A549 (cell line): ENCODE measurements at regions not wholly inside any gene's neighbourhood (a gene's known extent, or its start where the extent isn't known, plus 50 kb on each side); places are given as distances from the start of the nearest gene placed in this dataset.
A peak's percentile ranks its signal among the peaks of the same experiment; 100 is the strongest.

Experiments used
- ATAC-seq, 2 experiments: fragments of 200-7000 bp in 1 of 2; fragments of >200 bp in 1 of 2; cut with Nextera tagmentation in 1 of 2; cut with Tn5 transposase in 1 of 2; 3 replicates each; pipeline versions ENCODE4 v1.8.0 to v1.9.1; 2018 to 2020; ENCODE audit warnings: mild to moderate bottlenecking in 1 of 2, moderate library complexity in 1 of 2
- CTCF ChIA-PET: fragments of 300-600 bp; sonication (Branson Sonifier 250); formaldehyde crosslinking; extraction: SDS; loops from one replicate; lab custom pipeline; 2021; ENCODE audit warnings: antibody characterized with exemption, inconsistent platforms; lab: Yijun Ruan, JAX
- POLR2A ChIA-PET: fragments of 350-600 bp; formaldehyde crosslinking; extraction: SDS; loops from one replicate; lab custom pipeline; 2021; ENCODE audit warnings: antibody characterized with exemption, inconsistent platforms; lab: Yijun Ruan, JAX
- DNase-seq, 2 experiments: peaks; one replicate each; pipeline versions ENCODE4 v3.0.0 to v3.0.0-alpha.2; 2011 to 2016; ENCODE audit warnings: low read depth in 1 of 2, low spot score in 1 of 2
- FAIRE-seq: peaks from 2 replicates; lab custom pipeline; 2011; peaks lifted over from hg19 to GRCh38; lab: Jason Lieb, UNC
- H3K27ac ChIP-seq, 2 experiments: fragments of >200 bp; sonication (Bioruptor Twin); formaldehyde crosslinking; 3 replicates each; pipeline ENCODE4 v1.5.1; 2016 to 2017
- H3K4me1 ChIP-seq: fragments of >200 bp; sonication (Bioruptor Twin); formaldehyde crosslinking; 3 replicates; pipeline ENCODE4 v1.6.1; 2016
- H3K4me2 ChIP-seq: fragments of >200 bp; sonication (Bioruptor Twin); formaldehyde crosslinking; 3 replicates; pipeline ENCODE4 v1.6.1; 2016
- H3K4me3 ChIP-seq: fragments of >200 bp; sonication (Bioruptor Twin); formaldehyde crosslinking; 3 replicates; pipeline ENCODE4 v1.5.1; 2016
- H3K9me3 ChIP-seq: fragments of >200 bp; sonication (Bioruptor Twin); formaldehyde crosslinking; 3 replicates; pipeline ENCODE4 v1.6.1; 2016
- BCL3 ChIP-seq: fragments of >200 bp; sonication (Bioruptor Twin); formaldehyde crosslinking; IDR thresholded peaks from 3 replicates; pipeline ENCODE4 v1.6.1; 2016
- BHLHE40 ChIP-seq: IDR thresholded peaks from 2 replicates; pipeline ENCODE4 v1.6.1; 2012; ENCODE audit warnings: low read depth, low read length, inconsistent platforms
- CBX8 ChIP-seq: fragments of 200-600 bp; sonication (generic); IDR thresholded peaks from 2 replicates; pipeline ENCODE4 v1.6.1; 2016
- CHD4 ChIP-seq: fragments of 200-600 bp; sonication (generic); IDR thresholded peaks from 2 replicates; pipeline ENCODE4 v1.6.1; 2016; ENCODE audit warnings: antibody characterized with exemption, mild to moderate bottlenecking, borderline replicate concordance
- E2F6 ChIP-seq: IDR thresholded peaks from 2 replicates; pipeline ENCODE4 v1.6.1; 2012; ENCODE audit warnings: low read depth, borderline replicate concordance
- EHF ChIP-seq: fragments of 250-450 bp; sonication (Bioruptor Pico); IDR thresholded peaks from 2 replicates; pipeline ENCODE4 v1.5.0; 2020; ENCODE audit warnings: mild to moderate bottlenecking
- FOXS1 ChIP-seq: fragments of 250-450 bp; sonication (Bioruptor Pico); IDR thresholded peaks from 2 replicates; pipeline ENCODE4 v1.5.0; 2020; ENCODE audit warnings: mild to moderate bottlenecking, moderate library complexity
- HDAC2 ChIP-seq: fragments of 200-600 bp; sonication (generic); IDR thresholded peaks from 2 replicates; pipeline ENCODE4 v1.6.1; 2016
- HMGXB4 ChIP-seq: fragments of 250-450 bp; sonication (Bioruptor Pico); IDR thresholded peaks from 2 replicates; pipeline ENCODE4 v1.5.0; 2021; ENCODE audit warnings: mild to moderate bottlenecking, moderate library complexity, borderline replicate concordance
- HOXB5 ChIP-seq: fragments of 250-450 bp; sonication (Bioruptor Pico); IDR thresholded peaks from 2 replicates; pipeline ENCODE4 v1.5.0; 2020; ENCODE audit warnings: mild to moderate bottlenecking, moderate library complexity
- JUN ChIP-seq, 2 experiments: fragments of >200 bp; sonication (Bioruptor Twin); formaldehyde crosslinking; IDR thresholded peaks; 2 replicates in 1 of 2; 3 replicates in 1 of 2; pipeline ENCODE4 v1.6.1; 2016 to 2017
- MAFK ChIP-seq: fragments of 450-650 bp; IDR thresholded peaks from 2 replicates; pipeline ENCODE4 v1.6.1; 2014; ENCODE audit not compliant: partially characterized antibody
- MAZ ChIP-seq: fragments of 150-350 bp; IDR thresholded peaks from 2 replicates; pipeline ENCODE4 v1.6.1; 2014; ENCODE audit warnings: antibody characterized with exemption, low read depth, low read length, borderline replicate concordance
- NFE2L2 ChIP-seq: fragments of 150-350 bp; conservative IDR thresholded peaks from 2 replicates; pipeline ENCODE4 v1.6.1; 2014; ENCODE audit warnings: low read length
- NR3C1 ChIP-seq: fragments of >200 bp; sonication (Bioruptor Twin); formaldehyde crosslinking; IDR thresholded peaks from 3 replicates; pipeline ENCODE4 v1.6.1; 2017
- POLR2AphosphoS2 ChIP-seq: conservative IDR thresholded peaks from 2 replicates; pipeline ENCODE4 v1.6.1; 2012; ENCODE audit warnings: low read length, improper control_type of control experiment, inconsistent platforms
- REST ChIP-seq: fragments of 200-600 bp; sonication (generic); IDR thresholded peaks from 2 replicates; pipeline ENCODE4 v1.6.1; 2016; ENCODE audit warnings: antibody characterized with exemption, mild to moderate bottlenecking, moderate library complexity
- RFX5 ChIP-seq: fragments of 450-650 bp; IDR thresholded peaks from 2 replicates; pipeline ENCODE4 v1.7.1; 2014; ENCODE audit warnings: antibody characterized with exemption, mild to moderate bottlenecking, moderate library complexity
- RNF2 ChIP-seq: fragments of 200-600 bp; sonication (generic); IDR thresholded peaks from 2 replicates; pipeline ENCODE4 v1.6.1; 2016; ENCODE audit warnings: low read depth, mild to moderate bottlenecking, antibody characterized with exemption, moderate library complexity, borderline replicate concordance
- TFCP2L1 ChIP-seq: fragments of 250-450 bp; sonication (Bioruptor Pico); IDR thresholded peaks from 2 replicates; pipeline ENCODE4 v1.5.0; 2021; ENCODE audit warnings: mild to moderate bottlenecking
- USF2 ChIP-seq: fragments of 450-650 bp; IDR thresholded peaks from 2 replicates; pipeline ENCODE4 v1.6.1; 2014; ENCODE audit warnings: antibody characterized with exemption
- ZSCAN20 ChIP-seq: fragments of 250-450 bp; sonication (Bioruptor Pico); IDR thresholded peaks from 2 replicates; pipeline ENCODE4 v1.8.0; 2022; ENCODE audit warnings: mild to moderate bottlenecking, moderate library complexity
- WGBS: methylation state at CpG from one replicate; pipeline ENCODE4 v1.1.6; 2017; ENCODE audit errors: missing lambda C conversion rate; 5-methylcytosine and 5-hydroxymethylcytosine counted together

- TF ChIP-seq BHLHE40, result no peak
- TF ChIP-seq RNF2, result no peak
- no peak for TF ChIP-seq HDAC2
- no peaks in the 10 kb centered on the region for H3K9me3 ChIP-seq
- FAIRE-seq (no peak), ATAC-seq (no peak), DNase-seq (no peak)
- CTCF ChIA-PET, result interaction anchor here (1.0 kb wide), 1 partner anchor 14 kb away, joined by 3 read pairs; no protein-coding TSS in a partner anchor
- peak overlapping the region in 1 of 2 experiments; percentile 48; a peak in 1 of 6 replicates for H3K27ac ChIP-seq
- POLR2A ChIA-PET, result no interaction called here
- WGBS, result 77% methylated on average over 4 of the region's 4 CpGs
- no peak overlapping the region for H3K4me3 ChIP-seq
- H3K4me2 ChIP-seq, result 0 out of 3 replicates have a peak overlapping the region, but pooled peaks have one; percentile 6
- peaks cover 36% of the 10 kb centered on the region for H3K4me1 ChIP-seq
Observed at GRCh38 chr4:140249351-140249750, 95.4 kb upstream of the MAML3 start.

- ChIA-PET POLR2A (no interaction called here), CTCF (no interaction called here)
- TF ChIP-seq POLR2AphosphoS2 (no peak), JUN (IDR thresholded peaks at IDR 0.05) (no peak), NR3C1 (no peak), TFCP2L1 (no peak), RFX5 (no peak), CHD4 (no peak)
- FAIRE-seq, result no peak
- H3K4me1 ChIP-seq, result peaks cover 24% of the 10 kb centered on the region
- no peak for ATAC-seq
- H3K27ac ChIP-seq, result no peak overlapping the region
- DNase-seq, result no peak
- no peak overlapping the region for H3K4me2 ChIP-seq
- WGBS, result 86% methylated on average over 2 of the region's 2 CpGs
- no peak overlapping the region for H3K4me3 ChIP-seq
- H3K9me3 ChIP-seq, result no peaks in the 10 kb centered on the region
Observed at GRCh38 chr4:140247237-140247636, 93.3 kb upstream of the MAML3 start.

GRCh38 chr4:140246216-140246615, 92.2 kb upstream of the MAML3 start:
- ChIA-PET POLR2A (no interaction called here), CTCF (no interaction called here)
- peaks cover 14% of the 10 kb centered on the region; the same call in 2 of the 3 replicates for H3K4me1 ChIP-seq
- H3K27ac ChIP-seq, result no peak overlapping the region
- ATAC-seq (no peak), DNase-seq (no peak), FAIRE-seq (no peak)
- 98% methylated on average over 3 of the region's 3 CpGs for WGBS
- no peaks in the 10 kb centered on the region for H3K9me3 ChIP-seq
- TF ChIP-seq CBX8 (no peak), POLR2AphosphoS2 (no peak), E2F6 (no peak), JUN (IDR thresholded peaks at IDR 0.05) (no peak), BCL3 (no peak), ZSCAN20 (CRISPR knock-in tag) (no peak)
- H3K4me3 ChIP-seq, result no peak overlapping the region
- H3K4me2 ChIP-seq, result no peak overlapping the region

GRCh38 chr4:140244328-140244727, 90.3 kb upstream of the MAML3 start:
- Histone ChIP-seq H3K27ac (no peak overlapping the region), H3K9me3 (no peaks in the 10 kb centered on the region), H3K4me3 (no peak overlapping the region), H3K4me2 (no peak overlapping the region), H3K4me1 (peaks cover 11% of the 10 kb centered on the region; the same call in 2 of the 3 replicates)
- WGBS, result 89% methylated on average over 1 of the region's 1 CpG
- no peak for FAIRE-seq
- ChIA-PET POLR2A (no interaction called here), CTCF (interaction anchor here (0.8 to 1.0 kb wide), 2 partner anchors 9 kb away, joined by 4 read pairs; no protein-coding TSS in a partner anchor)
- no peak for DNase-seq
- ATAC-seq, result no peak
- no peak for TF ChIP-seq CBX8
- no peak for TF ChIP-seq HMGXB4
- TF ChIP-seq HDAC2, result no peak
- TF ChIP-seq NFE2L2, result no peak
- no peak for TF ChIP-seq EHF
- no peak for TF ChIP-seq E2F6
- TF ChIP-seq MAZ, result no peak
- no peak for TF ChIP-seq MAFK
- no peak for TF ChIP-seq USF2
- no peak for TF ChIP-seq FOXS1 (CRISPR knock-in tag)
- no peak for TF ChIP-seq REST
- no peak for TF ChIP-seq HOXB5 (CRISPR knock-in tag)
